OCI-LY7 (cell line): ENCODE measurements at regions not wholly inside any gene's neighbourhood (a gene's known extent, or its start where the extent isn't known, plus 50 kb on each side); places are given as distances from the start of the nearest gene placed in this dataset.

Source experiments
- CTCF ChIP-seq: fragments of 200-600 bp; sonication (generic); conservative IDR thresholded peaks from 2 replicates; pipeline ENCODE4 v1.5.1; 2014; ENCODE audit warnings: mild to moderate bottlenecking, antibody characterized with exemption, low read length, moderate library complexity, mixed read lengths
- EZH2phosphoT487 ChIP-seq: fragments of 200-600 bp; sonication (generic); IDR thresholded peaks from 2 replicates; pipeline ENCODE4 v1.6.1; 2018; ENCODE audit warnings: low read depth, borderline replicate concordance, mild to moderate bottlenecking, mixed run types, antibody characterized with exemption, low read length, moderate library complexity, mixed read lengths

GRCh38 chr5:60024104-60024503 is 130.6 kb upstream of the PDE4D start:
- TF ChIP-seq CTCF = no peak
- TF ChIP-seq EZH2phosphoT487 = no peak
